HEK293 (cell line): ENCODE measurements at regions not wholly inside any gene's neighbourhood (a gene's known extent, or its start where the extent isn't known, plus 50 kb on each side); places are given as distances from the start of the nearest gene placed in this dataset.

ENCODE experiments used
- HOXC10 ChIP-seq: sonication (generic); formaldehyde crosslinking; IDR thresholded peaks from 2 replicates; pipeline ENCODE4 v1.8.1; 2023; ENCODE audit warnings: mild to moderate bottlenecking, missing genetic modification reagents
- MYNN ChIP-seq: fragments of 450-650 bp; formaldehyde crosslinking; IDR thresholded peaks from 2 replicates; pipeline ENCODE4 v1.5.1; 2016; ENCODE audit warnings: missing biosample characterization, missing genetic modification characterization, borderline replicate concordance
- SETDB1 ChIP-seq: IDR thresholded peaks from one replicate; pipeline ENCODE4 v1.6.1; 2017; ENCODE audit warnings: mild to moderate bottlenecking, low read length, moderate library complexity, mixed read lengths; ENCODE audit not compliant: insufficient read length
- YY1 ChIP-seq: fragments of 450-650 bp; formaldehyde crosslinking; IDR thresholded peaks from 2 replicates; pipeline ENCODE4 v1.5.1; 2018; ENCODE audit warnings: missing biosample characterization, missing genetic modification characterization
- ZNF133 ChIP-seq: fragments of 450-650 bp; formaldehyde crosslinking; IDR thresholded peaks from 2 replicates; pipeline ENCODE4 v1.5.1; 2016; ENCODE audit warnings: missing biosample characterization, missing genetic modification characterization
- ZNF157 ChIP-seq: fragments of 450-650 bp; formaldehyde crosslinking; IDR thresholded peaks from 2 replicates; pipeline ENCODE4 v1.5.1; 2016; ENCODE audit warnings: missing biosample characterization, missing genetic modification characterization
- ZNF223 ChIP-seq: fragments of 450-650 bp; formaldehyde crosslinking; IDR thresholded peaks from 2 replicates; pipeline ENCODE4 v1.5.1; 2016; ENCODE audit warnings: missing biosample characterization, missing genetic modification characterization
- ZNF830 ChIP-seq: fragments of 450-650 bp; IDR thresholded peaks from 2 replicates; pipeline ENCODE4 v1.5.0; 2018; ENCODE audit warnings: missing biosample characterization, missing genetic modification characterization, low read depth, mild to moderate bottlenecking, moderate library complexity
- TF ChIP-seq, protein P1 (sequence below): fragments of 450-650 bp; formaldehyde crosslinking; IDR thresholded peaks from 2 replicates; pipeline ENCODE4 v1.5.1; 2016; ENCODE audit warnings: missing biosample characterization, missing genetic modification characterization
- TF ChIP-seq, protein P2 (sequence below): fragments of 450-650 bp; IDR thresholded peaks from 2 replicates; pipeline ENCODE4 v1.5.1; 2018; ENCODE audit warnings: missing biosample characterization, mild to moderate bottlenecking, missing genetic modification characterization
- TF ChIP-seq, protein P3 (sequence below): fragments of 450-650 bp; formaldehyde crosslinking; IDR thresholded peaks from 2 replicates; pipeline ENCODE4 v1.5.1; 2016; ENCODE audit warnings: missing biosample characterization, missing genetic modification characterization

DNA sequence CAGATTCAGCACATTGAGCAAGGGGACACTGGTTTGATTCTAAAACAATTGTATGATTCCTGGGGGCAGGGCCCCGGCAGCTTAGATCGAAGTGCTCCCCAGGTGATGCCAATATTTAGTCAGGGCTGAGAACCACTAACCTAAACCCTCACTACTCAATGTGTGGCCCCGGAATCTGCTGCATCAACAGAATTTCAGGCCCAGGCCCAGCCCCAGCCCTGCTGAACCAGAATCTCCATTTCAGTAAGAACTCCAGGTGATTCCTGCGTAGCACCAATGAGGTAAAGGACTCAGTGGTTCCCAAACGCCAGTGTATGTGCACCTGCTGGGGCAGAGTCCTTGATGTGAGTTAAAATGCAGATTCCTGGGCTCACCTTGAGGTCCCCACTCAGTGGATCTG, 152.8 kb upstream of the KCNG1 start:
- TF ChIP-seq, protein P1, sequence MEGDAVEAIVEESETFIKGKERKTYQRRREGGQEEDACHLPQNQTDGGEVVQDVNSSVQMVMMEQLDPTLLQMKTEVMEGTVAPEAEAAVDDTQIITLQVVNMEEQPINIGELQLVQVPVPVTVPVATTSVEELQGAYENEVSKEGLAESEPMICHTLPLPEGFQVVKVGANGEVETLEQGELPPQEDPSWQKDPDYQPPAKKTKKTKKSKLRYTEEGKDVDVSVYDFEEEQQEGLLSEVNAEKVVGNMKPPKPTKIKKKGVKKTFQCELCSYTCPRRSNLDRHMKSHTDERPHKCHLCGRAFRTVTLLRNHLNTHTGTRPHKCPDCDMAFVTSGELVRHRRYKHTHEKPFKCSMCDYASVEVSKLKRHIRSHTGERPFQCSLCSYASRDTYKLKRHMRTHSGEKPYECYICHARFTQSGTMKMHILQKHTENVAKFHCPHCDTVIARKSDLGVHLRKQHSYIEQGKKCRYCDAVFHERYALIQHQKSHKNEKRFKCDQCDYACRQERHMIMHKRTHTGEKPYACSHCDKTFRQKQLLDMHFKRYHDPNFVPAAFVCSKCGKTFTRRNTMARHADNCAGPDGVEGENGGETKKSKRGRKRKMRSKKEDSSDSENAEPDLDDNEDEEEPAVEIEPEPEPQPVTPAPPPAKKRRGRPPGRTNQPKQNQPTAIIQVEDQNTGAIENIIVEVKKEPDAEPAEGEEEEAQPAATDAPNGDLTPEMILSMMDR (tag by site-specific recombination), result no peak
- TF ChIP-seq MYNN (tag by site-specific recombination) (no peak), YY1 (no peak), ZNF830 (no peak), SETDB1 (no peak), HOXC10 (no peak), ZNF223 (tag by site-specific recombination) (no peak), ZNF157 (tag by site-specific recombination) (no peak), ZNF133 (tag by site-specific recombination) (no peak)
- TF ChIP-seq, protein P2, sequence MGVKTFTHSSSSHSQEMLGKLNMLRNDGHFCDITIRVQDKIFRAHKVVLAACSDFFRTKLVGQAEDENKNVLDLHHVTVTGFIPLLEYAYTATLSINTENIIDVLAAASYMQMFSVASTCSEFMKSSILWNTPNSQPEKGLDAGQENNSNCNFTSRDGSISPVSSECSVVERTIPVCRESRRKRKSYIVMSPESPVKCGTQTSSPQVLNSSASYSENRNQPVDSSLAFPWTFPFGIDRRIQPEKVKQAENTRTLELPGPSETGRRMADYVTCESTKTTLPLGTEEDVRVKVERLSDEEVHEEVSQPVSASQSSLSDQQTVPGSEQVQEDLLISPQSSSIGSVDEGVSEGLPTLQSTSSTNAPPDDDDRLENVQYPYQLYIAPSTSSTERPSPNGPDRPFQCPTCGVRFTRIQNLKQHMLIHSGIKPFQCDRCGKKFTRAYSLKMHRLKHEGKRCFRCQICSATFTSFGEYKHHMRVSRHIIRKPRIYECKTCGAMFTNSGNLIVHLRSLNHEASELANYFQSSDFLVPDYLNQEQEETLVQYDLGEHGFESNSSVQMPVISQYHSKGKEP (tag by site-specific recombination), result no peak
- TF ChIP-seq, protein P3, sequence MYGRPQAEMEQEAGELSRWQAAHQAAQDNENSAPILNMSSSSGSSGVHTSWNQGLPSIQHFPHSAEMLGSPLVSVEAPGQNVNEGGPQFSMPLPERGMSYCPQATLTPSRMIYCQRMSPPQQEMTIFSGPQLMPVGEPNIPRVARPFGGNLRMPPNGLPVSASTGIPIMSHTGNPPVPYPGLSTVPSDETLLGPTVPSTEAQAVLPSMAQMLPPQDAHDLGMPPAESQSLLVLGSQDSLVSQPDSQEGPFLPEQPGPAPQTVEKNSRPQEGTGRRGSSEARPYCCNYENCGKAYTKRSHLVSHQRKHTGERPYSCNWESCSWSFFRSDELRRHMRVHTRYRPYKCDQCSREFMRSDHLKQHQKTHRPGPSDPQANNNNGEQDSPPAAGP (tag by site-specific recombination), result no peak
